Gastrocnemius medialis (tissue), 4 donors: ENCODE measurements at regions not wholly inside any gene's neighbourhood (a gene's known extent, or its start where the extent isn't known, plus 50 kb on each side); places are given as distances from the start of the nearest gene placed in this dataset.

ENCODE experiments used
- ATAC-seq, 2 donors: fragments of 150-250 bp; one replicate each; pipeline ENCODE4 v1.9.1; 2016
- DNase-seq, 2 donors: peaks; one replicate each; pipeline ENCODE4 v3.0.0-alpha.2; 2019
- H3K27ac ChIP-seq, 4 donors: fragments of 200-600 bp; sonication (generic); 1 replicate in 1 of 4; 2 replicates in 3 of 4; pipeline ENCODE4 v1.5.1; 2016 to 2018; ENCODE audit warnings: mild to moderate bottlenecking in 2 of 4, moderate library complexity in 1 of 4
- H3K27me3 ChIP-seq, 3 donors: fragments of 200-600 bp; sonication (generic) in 2 of 3; 1 replicate in 1 of 3; 2 replicates in 2 of 3; pipeline versions ENCODE4 v1.5.1 to v1.6.0; 2016 to 2019; ENCODE audit warnings: mild to moderate bottlenecking in 1 of 3, moderate library complexity in 1 of 3
- H3K36me3 ChIP-seq, 2 donors: fragments of 200-600 bp; sonication (generic) in 1 of 2; one replicate each; pipeline ENCODE4 v1.5.1; 2017 to 2018
- H3K4me1 ChIP-seq, 2 donors: fragments of 200-600 bp; sonication (generic) in 1 of 2; one replicate each; pipeline ENCODE4 v1.5.1; 2016 to 2017; ENCODE audit warnings: mild to moderate bottlenecking in 2 of 2
- H3K4me3 ChIP-seq, 4 donors: fragments of 200-600 bp; sonication (generic) in 3 of 4; 1 replicate in 1 of 4; 2 replicates in 3 of 4; pipeline ENCODE4 v1.5.1; 2016 to 2019; ENCODE audit warnings: mild to moderate bottlenecking in 2 of 4
- H3K9me3 ChIP-seq, 3 donors: fragments of 200-600 bp; sonication (generic) in 2 of 3; 1 replicate in 1 of 3; 2 replicates in 2 of 3; pipeline ENCODE4 v1.5.1; 2016 to 2019
- POLR2A ChIP-seq, 2 donors: fragments of 450-650 bp; IDR thresholded peaks; one replicate each; pipeline ENCODE4 v1.6.1; 2017; ENCODE audit warnings: antibody characterized with exemption in 2 of 2, mild to moderate bottlenecking in 2 of 2, moderate library complexity in 2 of 2
- in situ Hi-C, 4 donors: fragments of 200-750 bp; cut with MboI; loops; one replicate each; pipeline versions ENCODE4 v1.15.0 to v1.8.0; 2017; ENCODE audit warnings: low sequenced_read_pairs in 4 of 4
- intact Hi-C: fragments of 100-400 bp; cut with DNase I; formaldehyde crosslinking; loops from one replicate; pipeline ENCODE4 v1.15.1; 2023; ENCODE audit warnings: low total_unique reads
- TF ChIP-seq, protein P1 (sequence below), 5 experiments: fragments of 450-650 bp in 3 of 5; fragments of 200-600 bp in 2 of 5; sonication (generic) in 2 of 5; IDR thresholded peaks in 4 of 5; conservative IDR thresholded peaks in 1 of 5; 1 replicate in 4 of 5; 2 replicates in 1 of 5; pipeline ENCODE4 v1.5.1; 2016 to 2019; ENCODE audit warnings: antibody characterized with exemption in 5 of 5, mild to moderate bottlenecking in 3 of 5, moderate library complexity in 3 of 5

DNA sequence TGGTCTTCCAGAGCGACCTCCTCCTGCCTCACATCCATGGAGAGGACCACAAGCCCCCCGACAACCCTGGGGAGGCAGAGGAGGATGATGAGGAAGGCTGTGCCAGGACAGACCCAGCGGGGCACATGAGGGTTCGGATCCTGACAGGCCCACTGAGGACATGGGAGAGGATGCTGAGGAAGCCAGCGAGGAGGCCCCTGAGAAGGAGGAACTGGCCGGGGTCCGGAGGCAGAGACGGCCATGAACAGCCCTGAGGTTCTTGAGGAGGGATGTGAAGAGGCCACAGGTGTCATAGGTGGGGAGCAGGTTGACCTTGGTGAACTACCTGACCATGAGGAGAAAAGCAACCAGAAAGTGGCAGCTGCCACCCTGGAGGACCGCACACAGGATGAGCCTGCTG is 54.9 kb upstream of the WNT7A start:
- no peak overlapping the region for H3K27ac ChIP-seq
- peaks cover 6 to 9% (median 7%) of the 10 kb centered on the region in 3 donors for H3K27me3 ChIP-seq
- H3K4me3 ChIP-seq, result no peak overlapping the region
- no peak for TF ChIP-seq POLR2A (IDR thresholded peaks at IDR 0.05)
- TF ChIP-seq, protein P1, sequence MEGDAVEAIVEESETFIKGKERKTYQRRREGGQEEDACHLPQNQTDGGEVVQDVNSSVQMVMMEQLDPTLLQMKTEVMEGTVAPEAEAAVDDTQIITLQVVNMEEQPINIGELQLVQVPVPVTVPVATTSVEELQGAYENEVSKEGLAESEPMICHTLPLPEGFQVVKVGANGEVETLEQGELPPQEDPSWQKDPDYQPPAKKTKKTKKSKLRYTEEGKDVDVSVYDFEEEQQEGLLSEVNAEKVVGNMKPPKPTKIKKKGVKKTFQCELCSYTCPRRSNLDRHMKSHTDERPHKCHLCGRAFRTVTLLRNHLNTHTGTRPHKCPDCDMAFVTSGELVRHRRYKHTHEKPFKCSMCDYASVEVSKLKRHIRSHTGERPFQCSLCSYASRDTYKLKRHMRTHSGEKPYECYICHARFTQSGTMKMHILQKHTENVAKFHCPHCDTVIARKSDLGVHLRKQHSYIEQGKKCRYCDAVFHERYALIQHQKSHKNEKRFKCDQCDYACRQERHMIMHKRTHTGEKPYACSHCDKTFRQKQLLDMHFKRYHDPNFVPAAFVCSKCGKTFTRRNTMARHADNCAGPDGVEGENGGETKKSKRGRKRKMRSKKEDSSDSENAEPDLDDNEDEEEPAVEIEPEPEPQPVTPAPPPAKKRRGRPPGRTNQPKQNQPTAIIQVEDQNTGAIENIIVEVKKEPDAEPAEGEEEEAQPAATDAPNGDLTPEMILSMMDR (IDR thresholded peaks at IDR 0.05 in 4 of 5, conservative IDR thresholded peaks at IDR 0.05 in 1 of 5), result no peak
- in situ Hi-C loops (no loop called here), intact Hi-C loops (no loop called here)
- DNase-seq, result no peak
- no peaks in the 10 kb centered on the region for H3K9me3 ChIP-seq
- H3K36me3 ChIP-seq, result no peaks in the 10 kb centered on the region
- H3K4me1 ChIP-seq, result no peaks in the 10 kb centered on the region
- ATAC-seq, result no peak

DNA sequence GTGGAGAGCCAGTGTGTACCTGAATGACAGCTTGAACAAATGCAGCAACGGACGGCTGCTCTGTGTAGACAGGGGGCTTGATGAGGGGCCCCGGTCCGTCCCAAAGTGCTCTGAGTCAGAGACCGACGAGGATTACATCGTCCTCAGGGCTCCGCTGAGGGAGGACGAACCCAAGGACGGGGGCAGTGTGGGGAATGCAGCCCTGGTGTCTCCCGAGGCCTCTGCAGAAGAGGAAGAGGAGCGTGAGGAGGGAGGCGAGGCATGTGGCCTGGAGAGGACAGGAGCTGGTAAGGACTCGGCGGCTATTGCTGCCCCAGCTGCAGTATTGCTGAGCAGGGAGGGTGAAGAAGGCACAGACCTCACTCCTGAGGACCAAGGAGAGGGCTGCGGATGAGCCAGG is 54.4 kb upstream of the WNT7A start:
- Histone ChIP-seq H3K4me3 (no peak overlapping the region), H3K4me1 (no peaks in the 10 kb centered on the region), H3K27ac (no peak overlapping the region), H3K9me3 (no peaks in the 10 kb centered on the region), H3K27me3 (peaks cover 6 to 9% (median 7%) of the 10 kb centered on the region in 3 donors), H3K36me3 (no peaks in the 10 kb centered on the region)
- intact Hi-C loops, result no loop called here
- in situ Hi-C loops, result no loop called here
- no peak for ATAC-seq
- TF ChIP-seq POLR2A (IDR thresholded peaks at IDR 0.05), result no peak
- TF ChIP-seq, protein P1 (IDR thresholded peaks at IDR 0.05 in 4 of 5, conservative IDR thresholded peaks at IDR 0.05 in 1 of 5), result no peak
- no peak for DNase-seq

DNA sequence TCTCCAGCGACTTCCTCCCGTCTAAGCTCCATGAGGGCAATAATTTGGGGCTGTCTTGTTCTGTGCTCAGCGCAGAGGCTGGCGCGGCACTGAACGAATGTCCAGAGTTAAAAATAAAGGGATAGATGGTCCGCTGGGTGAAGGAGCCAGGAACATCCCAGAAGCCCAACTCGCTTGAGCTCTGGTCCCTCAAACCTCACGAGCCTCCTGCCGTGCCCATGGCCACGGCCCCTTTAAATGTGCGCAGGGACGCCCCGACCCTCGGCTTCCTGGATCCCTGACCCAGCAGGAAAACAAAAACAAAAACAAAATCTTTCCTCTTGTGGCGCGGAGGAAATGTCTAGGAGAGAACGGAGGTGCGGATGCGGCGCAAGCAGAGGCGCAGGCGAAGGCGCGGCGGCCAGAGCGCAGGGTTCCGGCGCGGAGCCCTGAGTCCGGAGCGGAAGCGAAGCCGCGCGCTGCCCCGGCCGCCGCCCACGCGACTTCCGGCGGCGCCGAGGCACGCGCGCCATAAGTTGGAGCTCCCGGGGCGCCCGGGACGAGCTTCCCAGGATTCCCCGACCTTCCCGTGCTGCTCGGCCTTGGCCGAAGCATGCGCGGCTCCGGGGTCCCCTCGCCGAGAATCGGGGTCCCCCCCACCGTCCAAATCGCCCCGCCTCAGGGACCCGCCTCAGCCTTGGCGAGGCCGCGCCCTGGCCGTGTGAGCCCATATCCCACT is 52.9 kb upstream of the WNT7A start:
- intact Hi-C loops, result no loop called here
- DNase-seq, result no peak
- no peaks in the 10 kb centered on the region for H3K4me1 ChIP-seq
- H3K36me3 ChIP-seq, result no peaks in the 10 kb centered on the region
- H3K27ac ChIP-seq, result no peak overlapping the region
- H3K9me3 ChIP-seq, result no peaks in the 10 kb centered on the region
- no peak for TF ChIP-seq POLR2A (IDR thresholded peaks at IDR 0.05)
- TF ChIP-seq, protein P1 (IDR thresholded peaks at IDR 0.05 in 4 of 5, conservative IDR thresholded peaks at IDR 0.05 in 1 of 5), result no peak
- H3K4me3 ChIP-seq, result peak overlapping the region; percentile 33 to 51 (median 42)
- in situ Hi-C loops, result no loop called here
- peaks cover 6 to 9% (median 7%) of the 10 kb centered on the region in 3 donors for H3K27me3 ChIP-seq
- ATAC-seq, result no peak

DNA sequence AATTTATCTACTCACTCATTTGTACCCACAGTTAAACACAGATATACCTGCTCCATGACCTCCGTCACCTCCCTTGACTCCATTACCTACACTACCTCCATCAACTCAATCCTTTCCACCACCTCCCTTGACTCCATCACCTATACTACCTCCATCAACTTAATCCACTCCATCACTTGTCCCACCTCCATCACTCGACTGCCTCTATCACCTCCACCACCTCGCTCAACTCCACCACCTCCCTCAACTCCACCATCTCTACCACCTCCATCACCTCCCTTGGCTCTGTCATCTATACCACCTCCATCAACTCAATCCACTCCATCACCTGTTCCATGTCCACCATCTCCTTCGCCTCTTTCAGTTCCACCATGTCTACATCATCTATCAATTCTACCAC is 51.3 kb upstream of the WNT7A start:
- Histone ChIP-seq H3K9me3 (no peaks in the 10 kb centered on the region), H3K36me3 (no peaks in the 10 kb centered on the region), H3K4me1 (no peaks in the 10 kb centered on the region), H3K27ac (no peak overlapping the region), H3K27me3 (peaks cover 6 to 9% (median 7%) of the 10 kb centered on the region in 3 donors), H3K4me3 (no peak overlapping the region)
- in situ Hi-C loops (no loop called here), intact Hi-C loops (no loop called here)
- DNase-seq, result no peak
- no peak for ATAC-seq
- TF ChIP-seq POLR2A (IDR thresholded peaks at IDR 0.05), result no peak
- TF ChIP-seq, protein P1 (IDR thresholded peaks at IDR 0.05 in 4 of 5, conservative IDR thresholded peaks at IDR 0.05 in 1 of 5), result no peak
